Motor neuron (in vitro differentiated cells): ENCODE measurements at regions not wholly inside any gene's neighbourhood (a gene's known extent, or its start where the extent isn't known, plus 50 kb on each side); places are given as distances from the start of the nearest gene placed in this dataset.
"Not testable (repeated sequence)": the region's sequence is repeated elsewhere in the genome, so short reads cannot be mapped to it uniquely, and the experiment has no call there.

ENCODE experiments used
- ATAC-seq, 8 experiments: fragments of 200-7000 bp; cut with Tn5 transposase; replicated peaks in 6 of 8; 2 replicates each; pipeline ENCODE4 v1.8.0; 2021; ENCODE audit warnings: mild to moderate bottlenecking in 8 of 8, moderate library complexity in 8 of 8
- H3K27ac ChIP-seq, 2 donors: fragments of 250-450 bp; sonication (Bioruptor Pico); 2 replicates each; pipeline ENCODE4 v1.9.0; 2021; ENCODE audit warnings: antibody characterized with exemption in 2 of 2, mild to moderate bottlenecking in 2 of 2, moderate library complexity in 1 of 2
- H3K4me1 ChIP-seq, 2 donors: fragments of 250-450 bp; sonication (Bioruptor Pico); replicated peaks in 1 of 2; 2 replicates each; pipeline ENCODE4 v1.6.1; 2021; ENCODE audit warnings: antibody characterized with exemption in 2 of 2, mild to moderate bottlenecking in 2 of 2, moderate library complexity in 1 of 2
- H3K4me3 ChIP-seq, 5 donors: fragments of 250-450 bp; sonication (Bioruptor Pico); 2 replicates each; pipeline ENCODE4 v1.9.0; 2021; ENCODE audit warnings: antibody characterized with exemption in 5 of 5, mild to moderate bottlenecking in 5 of 5, moderate library complexity in 4 of 5
- WGBS, 10 experiments: fragments of 450-650 bp; shearing (Covaris generic); methylation state at CpG; one replicate each; pipeline ENCODE4 v1.0.0; 2022; 5-methylcytosine and 5-hydroxymethylcytosine counted together
- in situ Hi-C, 9 experiments: fragments of 400-800 bp; cut with MboI; loops; one replicate each; pipeline ENCODE4 v1.15.0; 2021; ENCODE audit warnings: low sequenced_read_pairs in 9 of 9, low pct_unique_long_range_greater_than_20kb in 2 of 9; ENCODE audit not compliant: unreplicated experiment in 9 of 9

GRCh38 chrX:102784550-102784949 is 64.0 kb downstream of the GPRASP3 start:
- H3K4me3 ChIP-seq = no peak overlapping the region
- no peak overlapping the region for H3K27ac ChIP-seq
- no peak for ATAC-seq
- in situ Hi-C loops = no loop called here
- 100% methylated on average over 1 of the region's 4 CpGs; no CpG with 5 or more reads in 8 of the 10 experiments for WGBS, 10 experiments
- H3K4me1 ChIP-seq = no peaks in the 10 kb centered on the region

- Histone ChIP-seq H3K4me1 (no peaks in the 10 kb centered on the region), H3K27ac (no peak overlapping the region), H3K4me3 (no peak overlapping the region)
- in situ Hi-C loops = no loop called here
- WGBS, 10 experiments = 0 to 63% (median 20%) methylated on average over 1 of the region's 1 CpG; no CpG with 5 or more reads in 5 of the 10 experiments
- no peak for ATAC-seq
These were observed 66.7 kb downstream of the GPRASP3 start for GRCh38 chrX:102787283-102787682.

- 0 to 38% (median 7%) methylated on average over 1 of the region's 1 CpG; no CpG with 5 or more reads in 6 of the 10 experiments for WGBS, 10 experiments
- Histone ChIP-seq H3K27ac (no peak overlapping the region), H3K4me3 (no peak overlapping the region), H3K4me1 (no peaks in the 10 kb centered on the region)
- ATAC-seq = no peak
- in situ Hi-C loops = no loop called here
These were observed 87.8 kb downstream of the GPRASP3 start for GRCh38 chrX:102808336-102808735.

GRCh38 chrX:102818269-102818668 is 97.7 kb downstream of the GPRASP3 start:
- H3K4me3 ChIP-seq, H3K4me1 ChIP-seq, H3K27ac ChIP-seq, in situ Hi-C loops, ATAC-seq: not testable (repeated sequence)
- WGBS, 10 experiments = 33% methylated on average over 2 of the region's 2 CpGs; no CpG with 5 or more reads in 9 of the 10 experiments

- ATAC-seq = peak; percentile 52 to 100 (median 99)
- Histone ChIP-seq H3K4me1 (no peaks in the 10 kb centered on the region), H3K27ac (no peak overlapping the region), H3K4me3 (no peak overlapping the region)
- 43 to 90% (median 58%) methylated on average over 2 to 3 of the region's 5 CpGs; no CpG with 5 or more reads in 5 of the 10 experiments for WGBS, 10 experiments
- in situ Hi-C loops = no loop called here
These were observed 104.4 kb upstream of the RAB40AL start for GRCh38 chrX:102832661-102833060.

GRCh38 chrX:102833136-102833535 is 103.9 kb upstream of the RAB40AL start:
- no peak overlapping the region for H3K27ac ChIP-seq
- no peak overlapping the region for H3K4me3 ChIP-seq
- peak in 6 of 8 experiments; percentile 30 to 51 (median 40) for ATAC-seq
- 31 to 100% (median 66%) methylated on average over 1 to 3 of the region's 3 CpGs; no CpG with 5 or more reads in 6 of the 10 experiments for WGBS, 10 experiments
- in situ Hi-C loops = no loop called here
- no peaks in the 10 kb centered on the region for H3K4me1 ChIP-seq

- WGBS, 10 experiments = 27 to 89% (median 49%) methylated on average over 2 to 4 of the region's 5 CpGs; no CpG with 5 or more reads in 6 of the 10 experiments
- ATAC-seq = peak in 3 of 8 experiments; percentile 9 to 47 (median 35)
- in situ Hi-C loops = no loop called here
- H3K27ac ChIP-seq = no peak overlapping the region
- H3K4me1 ChIP-seq = no peaks in the 10 kb centered on the region
- no peak overlapping the region for H3K4me3 ChIP-seq
These were observed 101.4 kb upstream of the RAB40AL start for GRCh38 chrX:102835504-102836146.

GRCh38 chrX:102837847-102838246 is 99.2 kb upstream of the RAB40AL start:
- H3K4me3 ChIP-seq = no peak overlapping the region
- 10 to 80% (median 35%) methylated on average over 1 of the region's 1 CpG; no CpG with 5 or more reads in 6 of the 10 experiments for WGBS, 10 experiments
- H3K27ac ChIP-seq = no peak overlapping the region
- no peaks in the 10 kb centered on the region for H3K4me1 ChIP-seq
- peak in 3 of 8 experiments; percentile 71 to 79 (median 76) for ATAC-seq
- in situ Hi-C loops = no loop called here

GRCh38 chrX:102840871-102841705 is 96.0 kb upstream of the RAB40AL start:
- Histone ChIP-seq H3K27ac (no peak overlapping the region), H3K4me3 (no peak overlapping the region), H3K4me1 (no peaks in the 10 kb centered on the region)
- 20 to 92% (median 73%) methylated on average over 1 to 4 of the region's 6 CpGs; no CpG with 5 or more reads in 4 of the 10 experiments for WGBS, 10 experiments
- ATAC-seq = peak in 3 of 8 experiments; percentile 64 to 76 (median 76)
- in situ Hi-C loops = no loop called here

GRCh38 chrX:102841706-102842003 is 95.4 kb upstream of the RAB40AL start:
- WGBS, 10 experiments = 33 to 100% (median 59%) methylated on average over 2 of the region's 2 CpGs; no CpG with 5 or more reads in 6 of the 10 experiments
- no peak overlapping the region for H3K27ac ChIP-seq
- no peaks in the 10 kb centered on the region for H3K4me1 ChIP-seq
- ATAC-seq = no peak
- no peak overlapping the region for H3K4me3 ChIP-seq
- in situ Hi-C loops = no loop called here

- in situ Hi-C loops = no loop called here
These were observed 92.1 kb upstream of the RAB40AL start for GRCh38 chrX:102845020-102845419.

GRCh38 chrX:102846544-102847236 is 90.4 kb upstream of the RAB40AL start:
- WGBS, 10 experiments = 6 to 100% (median 43%) methylated on average over 1 to 4 of the region's 4 CpGs; no CpG with 5 or more reads in 5 of the 10 experiments
- peak in 3 of 8 experiments; percentile 33 to 83 (median 80) for ATAC-seq
- no peak overlapping the region for H3K4me3 ChIP-seq
- no peaks in the 10 kb centered on the region for H3K4me1 ChIP-seq
- no peak overlapping the region for H3K27ac ChIP-seq
- in situ Hi-C loops = no loop called here

More at GRCh38 chrX:102845020-102845419, 92.1 kb upstream of the RAB40AL start:
- Histone ChIP-seq H3K4me1 (no peaks in the 10 kb centered on the region), H3K27ac (no peak overlapping the region), H3K4me3 (no peak overlapping the region)
- no peak for ATAC-seq

GRCh38 chrX:102847362-102847761 is 89.7 kb upstream of the RAB40AL start:
- in situ Hi-C loops = no loop called here
- Histone ChIP-seq H3K4me3 (no peak overlapping the region), H3K27ac (no peak overlapping the region), H3K4me1 (no peaks in the 10 kb centered on the region)
- WGBS, 10 experiments = 43 to 100% (median 71%) methylated on average over 1 to 2 of the region's 2 CpGs; no CpG with 5 or more reads in 5 of the 10 experiments
- ATAC-seq = no peak
